ENCODE measurements at regions not wholly inside any gene's neighbourhood (a gene's known extent, or its start where the extent isn't known, plus 50 kb on each side); places are given as distances from the start of the nearest gene placed in this dataset.

DNA sequence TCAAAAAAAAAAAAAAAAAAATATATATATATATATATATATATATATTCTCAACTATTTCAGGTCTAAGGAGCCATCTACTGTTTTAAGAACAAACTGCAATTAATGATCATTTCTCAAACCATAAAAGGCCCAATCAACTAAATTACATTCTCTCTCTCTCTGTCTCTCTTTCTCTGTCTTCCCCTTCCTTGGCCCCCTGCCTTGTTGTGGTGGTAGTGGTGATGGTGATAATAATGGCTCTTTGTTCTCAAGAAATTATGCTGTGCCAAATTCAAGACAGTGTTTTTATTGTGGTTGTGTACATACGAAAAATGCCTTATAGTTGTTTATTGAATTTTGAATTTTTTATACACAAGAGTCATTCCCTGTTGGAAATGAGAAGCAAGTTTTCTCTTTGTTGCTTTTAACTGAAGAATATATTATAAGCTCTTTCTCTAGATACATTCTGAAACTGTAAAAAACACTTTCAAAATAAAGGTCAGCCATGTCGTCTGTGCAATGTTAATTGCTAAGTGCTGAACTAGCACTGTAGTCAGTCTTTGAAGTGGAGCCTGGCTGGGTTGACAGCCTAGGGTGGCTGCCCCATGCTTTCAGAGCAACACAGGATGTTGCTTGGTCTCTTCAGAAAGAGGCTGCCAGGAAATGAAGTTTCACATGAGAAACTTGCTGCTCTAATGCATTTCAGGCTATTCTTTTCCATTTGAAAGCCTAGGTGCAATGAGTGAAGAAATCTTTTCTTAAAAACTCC is 96.0 kb downstream of the HINT1 start:
- TF ChIP-seq CTCF (IDR thresholded peaks at IDR 0.05), result no peak
- TF ChIP-seq EP300 (IDR thresholded peaks at IDR 0.05), result no peak
